SK-N-SH (cell line): ENCODE measurements at regions not wholly inside any gene's neighbourhood (a gene's known extent, or its start where the extent isn't known, plus 50 kb on each side); places are given as distances from the start of the nearest gene placed in this dataset.

Experiments used
- EZH2phosphoT487 ChIP-seq: fragments of 200-600 bp; sonication (generic); IDR thresholded peaks from 2 replicates; pipeline ENCODE4 v1.6.1; 2017; ENCODE audit warnings: low read depth, mixed run types, mild to moderate bottlenecking, antibody characterized with exemption, moderate library complexity, borderline replicate concordance
- FOXM1 ChIP-seq: IDR thresholded peaks from 2 replicates; pipeline ENCODE4 v1.4.0; 2012; ENCODE audit warnings: low read depth, mild to moderate bottlenecking
- MXI1 ChIP-seq: IDR thresholded peaks from 2 replicates; pipeline ENCODE4 v1.6.1; 2012; ENCODE audit warnings: mild to moderate bottlenecking, low read depth, low read length, improper control_type of control experiment
- NFIC ChIP-seq: IDR thresholded peaks from 2 replicates; pipeline ENCODE4 v1.4.0; 2012; ENCODE audit warnings: borderline replicate concordance
- POLR2AphosphoS5 ChIP-seq: IDR thresholded peaks from 2 replicates; pipeline ENCODE4 v1.6.1; 2012; ENCODE audit warnings: low read depth, low read length
- RAD21 ChIP-seq: IDR thresholded peaks from 2 replicates; pipeline ENCODE4 v1.6.1; 2012; ENCODE audit warnings: mild to moderate bottlenecking, low read length
- RCOR1 ChIP-seq: fragments of 150-350 bp; IDR thresholded peaks from 2 replicates; pipeline ENCODE4 v1.6.1; 2017; ENCODE audit warnings: antibody characterized with exemption, low read length
- RFX5 ChIP-seq: IDR thresholded peaks from 2 replicates; pipeline ENCODE4 v1.6.1; 2012; ENCODE audit warnings: mild to moderate bottlenecking, improper control_type of control experiment, low read length
- YY1 ChIP-seq: IDR thresholded peaks from 2 replicates; pipeline ENCODE4 v1.4.0; 2012; ENCODE audit warnings: low read depth, mild to moderate bottlenecking
- TF ChIP-seq, protein P1 (sequence below): fragments of 200-600 bp; sonication (generic); IDR thresholded peaks from 2 replicates; pipeline ENCODE4 v1.6.1; 2017; ENCODE audit warnings: antibody characterized with exemption, mild to moderate bottlenecking, moderate library complexity
- TF ChIP-seq, protein P2 (sequence below): IDR thresholded peaks from 2 replicates; pipeline ENCODE4 v1.4.0; 2012; ENCODE audit warnings: low read depth
- TF ChIP-seq, protein P3 (sequence below): fragments of 150-350 bp; IDR thresholded peaks from 2 replicates; pipeline ENCODE4 v1.6.1; 2017; ENCODE audit warnings: antibody characterized with exemption, low read length, low read depth, borderline replicate concordance
- TF ChIP-seq, protein P4 (sequence below): fragments of 150-350 bp; IDR thresholded peaks from 2 replicates; pipeline ENCODE4 v1.6.1; 2016; ENCODE audit warnings: mild to moderate bottlenecking, low read depth, low read length

DNA sequence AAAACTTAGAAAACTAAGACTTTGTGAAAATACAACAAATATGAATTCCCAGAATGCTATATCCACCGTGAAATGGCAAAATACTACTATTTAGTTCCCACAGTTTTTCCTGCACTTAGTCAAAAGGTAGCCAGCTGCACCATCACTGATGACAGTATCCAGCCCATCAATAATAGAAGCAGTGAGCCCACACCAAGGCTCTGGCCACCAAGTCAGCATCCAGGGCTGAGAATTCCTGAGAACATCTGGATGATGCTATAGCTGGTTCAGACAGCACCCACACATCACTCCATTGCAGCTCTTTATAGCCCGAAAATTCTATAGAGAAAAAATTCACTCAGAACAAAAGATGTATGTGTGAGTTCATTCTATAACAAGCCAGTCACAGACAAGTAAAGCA is 159.1 kb upstream of the SPATS2L start:
- TF ChIP-seq EZH2phosphoT487 (no peak), RAD21 (no peak), POLR2AphosphoS5 (no peak), NFIC (no peak), FOXM1 (no peak), MXI1 (no peak), RCOR1 (no peak), YY1 (no peak), RFX5 (no peak)
- TF ChIP-seq, protein P1, sequence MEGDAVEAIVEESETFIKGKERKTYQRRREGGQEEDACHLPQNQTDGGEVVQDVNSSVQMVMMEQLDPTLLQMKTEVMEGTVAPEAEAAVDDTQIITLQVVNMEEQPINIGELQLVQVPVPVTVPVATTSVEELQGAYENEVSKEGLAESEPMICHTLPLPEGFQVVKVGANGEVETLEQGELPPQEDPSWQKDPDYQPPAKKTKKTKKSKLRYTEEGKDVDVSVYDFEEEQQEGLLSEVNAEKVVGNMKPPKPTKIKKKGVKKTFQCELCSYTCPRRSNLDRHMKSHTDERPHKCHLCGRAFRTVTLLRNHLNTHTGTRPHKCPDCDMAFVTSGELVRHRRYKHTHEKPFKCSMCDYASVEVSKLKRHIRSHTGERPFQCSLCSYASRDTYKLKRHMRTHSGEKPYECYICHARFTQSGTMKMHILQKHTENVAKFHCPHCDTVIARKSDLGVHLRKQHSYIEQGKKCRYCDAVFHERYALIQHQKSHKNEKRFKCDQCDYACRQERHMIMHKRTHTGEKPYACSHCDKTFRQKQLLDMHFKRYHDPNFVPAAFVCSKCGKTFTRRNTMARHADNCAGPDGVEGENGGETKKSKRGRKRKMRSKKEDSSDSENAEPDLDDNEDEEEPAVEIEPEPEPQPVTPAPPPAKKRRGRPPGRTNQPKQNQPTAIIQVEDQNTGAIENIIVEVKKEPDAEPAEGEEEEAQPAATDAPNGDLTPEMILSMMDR, result no peak
- TF ChIP-seq, protein P2, sequence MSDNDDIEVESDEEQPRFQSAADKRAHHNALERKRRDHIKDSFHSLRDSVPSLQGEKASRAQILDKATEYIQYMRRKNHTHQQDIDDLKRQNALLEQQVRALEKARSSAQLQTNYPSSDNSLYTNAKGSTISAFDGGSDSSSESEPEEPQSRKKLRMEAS, result no peak
- TF ChIP-seq, protein P3, sequence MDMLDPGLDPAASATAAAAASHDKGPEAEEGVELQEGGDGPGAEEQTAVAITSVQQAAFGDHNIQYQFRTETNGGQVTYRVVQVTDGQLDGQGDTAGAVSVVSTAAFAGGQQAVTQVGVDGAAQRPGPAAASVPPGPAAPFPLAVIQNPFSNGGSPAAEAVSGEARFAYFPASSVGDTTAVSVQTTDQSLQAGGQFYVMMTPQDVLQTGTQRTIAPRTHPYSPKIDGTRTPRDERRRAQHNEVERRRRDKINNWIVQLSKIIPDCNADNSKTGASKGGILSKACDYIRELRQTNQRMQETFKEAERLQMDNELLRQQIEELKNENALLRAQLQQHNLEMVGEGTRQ, result no peak
- TF ChIP-seq, protein P4, sequence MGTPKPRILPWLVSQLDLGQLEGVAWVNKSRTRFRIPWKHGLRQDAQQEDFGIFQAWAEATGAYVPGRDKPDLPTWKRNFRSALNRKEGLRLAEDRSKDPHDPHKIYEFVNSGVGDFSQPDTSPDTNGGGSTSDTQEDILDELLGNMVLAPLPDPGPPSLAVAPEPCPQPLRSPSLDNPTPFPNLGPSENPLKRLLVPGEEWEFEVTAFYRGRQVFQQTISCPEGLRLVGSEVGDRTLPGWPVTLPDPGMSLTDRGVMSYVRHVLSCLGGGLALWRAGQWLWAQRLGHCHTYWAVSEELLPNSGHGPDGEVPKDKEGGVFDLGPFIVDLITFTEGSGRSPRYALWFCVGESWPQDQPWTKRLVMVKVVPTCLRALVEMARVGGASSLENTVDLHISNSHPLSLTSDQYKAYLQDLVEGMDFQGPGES, result no peak
